ENCODE measurements at regions not wholly inside any gene's neighbourhood (a gene's known extent, or its start where the extent isn't known, plus 50 kb on each side); places are given as distances from the start of the nearest gene placed in this dataset.
A peak's percentile ranks its signal among the peaks of the same experiment; 100 is the strongest.

DNA sequence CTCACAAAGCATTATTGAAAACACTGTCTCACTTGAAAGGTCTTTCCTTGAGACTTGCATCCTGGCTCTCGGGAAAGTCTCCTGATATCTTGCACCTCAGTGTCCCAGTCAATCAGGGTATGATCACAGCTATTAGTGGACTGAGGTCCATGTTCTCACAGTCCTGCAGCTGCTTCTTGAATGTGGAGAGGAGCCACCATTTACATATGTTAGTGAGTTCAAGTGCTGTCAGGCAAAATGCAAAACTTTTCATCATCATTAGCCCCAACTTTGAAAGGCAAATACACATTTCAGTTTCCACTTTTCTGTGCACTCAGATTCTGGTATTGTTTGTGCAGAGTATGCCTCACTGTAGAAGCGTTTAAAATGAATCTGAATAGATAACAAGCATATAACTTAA is 111.6 kb downstream of the SNX18 start:
- no peak for DNase-seq (ENCODE audit: extremely low spot score, insufficient read length, low read depth)
- no peak for FAIRE-seq

GRCh38 chr5:54628050-54628449 is 110.5 kb downstream of the SNX18 start:
- no peak for FAIRE-seq
- DNase-seq (ENCODE audit: extremely low spot score, insufficient read length, low read depth): no peak

DNA sequence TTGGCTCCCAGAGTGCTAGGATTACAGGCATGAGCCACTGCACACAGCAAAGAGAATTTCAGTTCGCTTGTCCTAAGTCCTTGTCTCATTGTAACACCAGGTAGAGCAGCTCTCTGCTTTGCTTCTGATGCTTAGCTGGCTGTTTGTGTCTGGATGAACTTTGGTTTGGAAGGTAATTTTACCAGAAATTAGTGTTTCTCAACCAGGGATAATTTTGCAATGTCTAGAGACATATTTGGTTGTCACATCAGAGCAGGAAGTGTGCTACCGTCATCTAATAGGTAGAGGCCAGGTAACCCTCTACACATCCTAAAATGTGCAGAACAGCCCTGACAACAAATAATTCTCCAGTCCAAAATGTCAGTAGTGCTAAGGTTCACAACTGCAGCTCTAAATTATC is 108.8 kb downstream of the SNX18 start:
- no peak for DNase-seq (ENCODE audit: extremely low spot score, insufficient read length, low read depth)
- no peak for FAIRE-seq

DNA sequence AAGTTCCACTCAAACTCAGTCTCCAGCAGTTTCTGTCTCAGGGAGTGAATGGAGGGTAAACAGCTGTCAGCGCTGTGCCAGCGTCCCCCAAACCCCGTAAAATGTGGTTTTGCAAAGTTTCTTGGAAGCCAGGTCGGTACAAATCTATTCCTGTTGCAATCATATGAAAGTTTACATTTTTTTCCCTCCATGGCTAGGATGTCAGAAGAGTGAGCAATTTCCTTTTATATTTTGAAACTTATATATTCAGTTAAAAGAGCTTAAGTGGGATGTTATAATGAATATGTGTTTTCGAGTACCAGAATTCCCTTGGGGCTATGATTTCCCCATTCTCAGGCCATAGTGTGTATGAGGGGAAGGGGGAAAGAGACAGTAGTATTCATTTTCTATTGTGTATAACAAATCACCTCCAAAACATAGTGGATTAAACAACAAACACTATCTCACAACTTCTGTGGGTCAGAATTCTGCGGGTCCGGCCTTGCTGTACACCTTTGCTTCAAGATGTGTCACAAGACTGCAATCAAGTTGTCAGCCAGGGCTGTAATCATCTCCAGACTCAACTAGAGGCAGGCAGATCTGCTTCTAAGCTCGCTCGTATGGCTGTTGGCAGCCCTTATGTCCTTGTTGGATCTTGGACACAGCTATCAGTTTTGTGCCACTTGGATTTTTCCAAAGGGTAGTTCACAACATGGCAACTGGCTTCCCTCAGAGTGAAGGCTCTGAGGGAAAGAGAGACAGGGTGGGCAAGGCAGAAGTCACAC is 107.4 kb downstream of the SNX18 start:
- DNase-seq (ENCODE audit: extremely low spot score, insufficient read length, low read depth): no peak

DNA sequence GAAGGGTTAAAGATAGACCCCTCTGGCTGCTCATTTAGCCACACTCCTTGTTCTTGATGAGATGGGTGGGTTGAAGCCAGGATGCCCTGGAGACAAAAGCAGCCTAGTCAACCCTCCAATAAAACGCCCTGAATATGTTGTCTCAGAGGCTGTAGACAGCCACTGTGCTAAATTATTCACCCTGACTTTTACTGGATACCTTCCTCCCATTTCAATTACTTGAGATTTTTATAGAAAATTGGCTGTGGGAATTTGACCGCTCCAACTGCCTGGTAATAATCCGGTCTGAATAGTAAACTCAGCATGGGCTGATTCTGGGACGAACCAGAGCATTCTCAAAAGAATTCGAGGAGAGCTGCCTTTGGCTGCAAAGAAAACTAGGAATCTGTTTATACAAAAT is 104.2 kb downstream of the SNX18 start:
- no peak for DNase-seq (ENCODE audit: extremely low spot score, insufficient read length, low read depth)
- FAIRE-seq: no peak

More for the DNA sequence above, 107.4 kb downstream of the SNX18 start:
- FAIRE-seq: no peak

- FAIRE-seq (no peak), DNase-seq (ENCODE audit: extremely low spot score, insufficient read length, low read depth) (no peak)
Measured at GRCh38 chr5:54621048-54621447, 103.5 kb downstream of the SNX18 start.

DNA sequence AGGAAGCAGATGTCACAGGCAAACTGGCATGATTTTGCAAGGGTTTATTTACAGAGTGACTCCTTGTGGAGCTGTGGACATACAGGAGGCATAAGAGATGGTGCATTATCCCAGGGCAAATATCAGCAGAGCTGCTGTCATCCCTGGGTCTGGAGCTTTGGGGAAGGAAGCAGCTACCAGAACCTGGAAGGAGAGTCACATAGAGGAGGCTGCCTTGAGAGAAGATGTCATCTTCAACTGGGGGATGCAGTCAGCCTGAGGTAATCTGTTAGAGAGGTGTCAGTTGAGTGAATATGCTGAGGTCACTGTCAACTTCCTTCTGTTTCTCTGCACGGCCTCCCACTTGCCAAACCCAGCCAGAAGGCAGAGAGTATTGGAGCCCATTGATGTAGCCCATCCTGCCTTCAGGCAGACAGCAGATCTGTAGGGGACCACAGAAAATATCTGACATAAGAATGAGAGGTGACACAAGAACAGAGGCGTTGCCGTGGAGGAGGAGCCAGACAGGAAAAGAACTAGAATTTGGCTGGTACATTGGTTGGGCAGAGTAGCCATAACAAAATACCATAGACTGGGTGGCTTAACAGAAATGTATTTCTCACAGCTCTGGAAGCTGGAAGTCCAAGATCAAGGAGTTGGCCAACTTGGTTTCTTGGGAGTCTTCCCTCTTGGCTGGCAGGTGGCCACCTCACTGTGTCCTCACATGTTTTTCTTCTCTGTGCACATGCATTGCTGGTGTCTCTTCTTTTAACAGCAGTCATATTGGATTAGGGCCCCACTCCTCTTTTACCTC is 102.8 kb downstream of the SNX18 start:
- FAIRE-seq (no peak), DNase-seq (ENCODE audit: extremely low spot score, insufficient read length, low read depth) (no peak)

GRCh38 chr5:54619731-54620130 is 102.2 kb downstream of the SNX18 start:
- no peak for DNase-seq (ENCODE audit: extremely low spot score, insufficient read length, low read depth)

GRCh38 chr5:54616518-54617220 is 99.1 kb downstream of the SNX18 start:
- no peak for DNase-seq (ENCODE audit: extremely low spot score, insufficient read length, low read depth)
- FAIRE-seq: no peak

More at GRCh38 chr5:54619731-54620130, 102.2 kb downstream of the SNX18 start:
- FAIRE-seq: no peak

GRCh38 chr5:54616031-54616430 is 98.5 kb downstream of the SNX18 start:
- FAIRE-seq (no peak), DNase-seq (ENCODE audit: extremely low spot score, insufficient read length, low read depth) (no peak)

DNA sequence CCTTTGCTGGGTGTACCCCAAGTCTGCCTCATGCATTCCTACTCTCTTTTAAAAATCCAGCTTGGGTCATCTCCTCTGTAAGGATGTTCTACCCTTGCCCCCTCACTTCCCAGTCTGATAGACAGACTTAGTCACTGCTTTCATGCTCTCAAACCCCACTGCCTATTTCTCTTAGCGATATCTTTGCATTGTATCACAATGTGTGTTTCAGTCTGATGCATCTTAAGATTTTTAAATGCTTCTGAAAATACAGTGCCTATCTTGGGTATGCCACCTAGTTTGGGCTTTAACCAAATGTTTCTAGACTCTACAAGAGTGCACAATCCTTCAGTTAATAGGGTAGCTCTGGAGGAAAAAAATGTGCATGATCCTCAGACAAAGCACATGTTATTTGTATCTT is 97.8 kb downstream of the SNX18 start:
- no peak for FAIRE-seq
- DNase-seq (ENCODE audit: extremely low spot score, insufficient read length, low read depth): no peak

GRCh38 chr5:54612711-54613110 is 95.2 kb downstream of the SNX18 start:
- DNase-seq (ENCODE audit: extremely low spot score, insufficient read length, low read depth) (no peak), FAIRE-seq (no peak)

DNA sequence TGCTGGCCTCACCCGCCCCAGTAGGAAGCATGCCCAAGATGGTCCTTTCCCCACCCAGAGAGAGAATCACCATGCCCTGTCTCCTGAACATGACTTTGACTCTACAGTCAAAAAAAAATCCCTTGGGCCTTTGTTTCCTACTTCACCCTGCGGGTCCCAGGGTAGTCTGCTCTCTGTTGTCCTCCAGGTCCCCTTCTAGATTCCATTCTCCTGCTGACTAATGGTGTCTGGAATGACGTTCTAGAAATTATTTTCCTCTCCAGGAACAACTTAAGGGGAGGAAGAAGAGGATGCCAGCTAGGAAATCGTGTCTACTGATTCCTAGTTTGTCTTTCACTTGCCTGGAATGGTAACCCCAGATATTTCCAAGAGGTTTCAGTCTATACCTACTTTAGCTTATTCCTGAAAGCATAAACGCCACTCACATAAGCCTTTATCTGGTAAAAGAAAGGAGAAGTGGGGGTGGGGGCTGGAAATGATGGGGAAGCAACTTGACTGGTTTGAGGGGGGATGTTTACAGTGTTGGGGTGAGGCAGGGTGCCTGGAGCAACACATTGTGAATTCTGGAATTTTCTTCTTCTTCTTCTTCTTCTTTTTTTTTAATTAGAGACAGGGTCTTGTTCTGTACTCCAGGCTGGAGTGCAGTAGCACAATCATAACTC is 93.9 kb downstream of the SNX18 start:
- DNase-seq (ENCODE audit: extremely low spot score, insufficient read length, low read depth) (no peak), FAIRE-seq (no peak)

GRCh38 chr5:54610197-54610944 is 92.8 kb downstream of the SNX18 start:
- DNase-seq (ENCODE audit: extremely low spot score, insufficient read length, low read depth) (no peak), FAIRE-seq (peak; percentile 63)

GRCh38 chr5:54608423-54609085 is 91.0 kb downstream of the SNX18 start:
- FAIRE-seq (no peak), DNase-seq (ENCODE audit: extremely low spot score, insufficient read length, low read depth) (no peak)

DNA sequence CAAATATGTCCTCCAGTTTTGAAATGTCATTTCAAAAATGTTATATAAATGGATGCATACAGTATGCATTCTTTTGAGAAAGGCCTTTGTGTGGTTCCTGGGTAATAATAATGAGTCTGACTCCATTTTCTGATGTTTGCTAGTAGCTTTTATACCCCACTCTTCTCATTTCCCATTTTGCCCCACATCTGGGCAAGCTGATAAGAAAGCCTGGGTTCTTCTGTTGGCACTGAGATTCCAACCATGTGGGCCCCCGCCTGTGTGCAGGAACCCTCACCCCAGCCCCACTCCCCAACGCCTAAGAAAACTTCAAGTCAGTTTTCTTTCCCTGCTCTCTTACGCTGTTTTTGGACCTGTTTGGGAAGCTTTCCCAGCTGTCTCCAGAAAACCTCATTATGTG is 89.4 kb downstream of the SNX18 start:
- FAIRE-seq (no peak), DNase-seq (ENCODE audit: extremely low spot score, insufficient read length, low read depth) (no peak)

DNA sequence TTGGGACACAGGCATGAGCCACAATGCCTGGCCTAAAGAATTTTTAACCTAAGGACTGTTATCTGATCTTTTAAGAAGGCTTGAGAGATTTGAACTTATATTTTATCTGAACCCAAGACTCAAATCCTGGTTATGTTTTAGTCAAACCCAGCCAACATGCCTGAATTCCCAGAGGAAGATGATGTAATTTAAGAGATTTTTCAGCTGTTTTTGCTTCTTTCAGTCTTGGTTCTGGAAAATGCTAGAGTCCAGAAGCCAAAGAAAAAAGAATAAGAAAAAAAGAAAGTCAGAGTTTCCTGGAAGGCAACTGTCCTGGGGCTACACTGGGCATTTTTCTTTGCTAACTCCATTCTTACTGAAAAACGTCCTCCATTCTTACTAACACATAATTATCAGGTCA is 85.8 kb downstream of the SNX18 start:
- no peak for FAIRE-seq
- no peak for DNase-seq (ENCODE audit: extremely low spot score, insufficient read length, low read depth)

GRCh38 chr5:54602475-54602874 is 84.9 kb downstream of the SNX18 start:
- no peak for DNase-seq (ENCODE audit: extremely low spot score, insufficient read length, low read depth)
- no peak for FAIRE-seq
